ENCODE measurements at regions not wholly inside any gene's neighbourhood (a gene's known extent, or its start where the extent isn't known, plus 50 kb on each side); places are given as distances from the start of the nearest gene placed in this dataset.

DNA sequence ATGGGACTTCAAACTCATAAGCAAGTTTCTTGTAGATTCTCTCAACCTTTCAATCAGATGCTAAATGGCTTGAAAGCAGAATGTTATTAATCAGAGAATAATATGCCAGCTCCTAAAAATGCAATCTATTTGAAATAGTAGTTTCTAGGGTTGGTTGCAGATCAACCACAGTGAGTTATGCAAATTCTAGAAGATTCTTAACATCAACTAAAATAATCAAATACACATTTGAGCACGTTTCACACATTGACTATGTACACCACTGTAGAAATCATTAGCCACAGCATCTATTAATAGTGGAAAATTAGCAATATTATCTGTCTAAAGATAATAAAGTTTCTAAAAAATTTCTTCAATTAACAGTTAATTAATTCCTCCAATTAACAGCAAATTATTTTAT is 141.9 kb upstream of the GJE1 start:
- FAIRE-seq (no peak), ATAC-seq (no peak), DNase-seq (ENCODE audit: extremely low read depth in 1 of 4, low spot score in 3 of 4) (no peak)
- intact Hi-C loops (cut with micrococcal nuclease) (no loop called here), in situ Hi-C loops (cut with MboI) (no loop called here)
- no peaks in the 10 kb centered on the region; the same call in 1 of the 2 replicates for H3K9me3 ChIP-seq (replicated peaks; ENCODE audit: control insufficient read depth, insufficient read depth, low read depth, low read length)
- H3K4me2 ChIP-seq (ENCODE audit: insufficient read depth, low read length): no peak overlapping the region
- no peaks in the 10 kb centered on the region for H3K36me3 ChIP-seq (ENCODE audit: control insufficient read depth, insufficient read depth, low read length)
- peaks cover 4% of the 10 kb centered on the region; the same call in 1 of the 3 replicates for H3K79me2 ChIP-seq (ENCODE audit: control insufficient read depth, insufficient read depth, low read length)
- BruUV-seq (replicated peaks): no TSS peak
- H4K20me1 ChIP-seq (replicated peaks; ENCODE audit: control insufficient read depth, insufficient read depth, low read length): no peaks in the 10 kb centered on the region
- H3K4me3 ChIP-seq: no peak overlapping the region
- H3K9ac ChIP-seq (ENCODE audit: insufficient read depth in 1 of 2, low read depth in 2 of 2, low read length in 2 of 2): no peak overlapping the region
- no peaks in the 10 kb centered on the region for H3K4me1 ChIP-seq (replicated peaks in 1 of 2; ENCODE audit: control insufficient read depth in 2 of 2, insufficient read depth in 2 of 2, low read length in 2 of 2)
- no peak overlapping the region for H2AFZ ChIP-seq (ENCODE audit: low read depth, low read length)
- H3K9me1 ChIP-seq (ENCODE audit: control insufficient read depth, insufficient read depth, low read length): no peaks in the 10 kb centered on the region
- CTCF ChIA-PET (ENCODE audit: low intra/inter-chr PET ratio): no interaction called here
- no peaks in the 10 kb centered on the region for H3K27me3 ChIP-seq (ENCODE audit: control insufficient read depth in 2 of 2, insufficient read depth in 2 of 2, low read length in 2 of 2)
- no peak overlapping the region for H3K27ac ChIP-seq (ENCODE audit: extremely low read depth, low read depth, low read length)
- POLR2A ChIA-PET: no interaction called here
- TF ChIP-seq TEAD4 (IDR thresholded peaks at IDR 0.05; ENCODE audit: low read length) (no peak), TEAD4 (CRISPR knock-in tag; IDR thresholded peaks at IDR 0.05; ENCODE audit: borderline replicate concordance) (no peak)
- 4% methylated on average over 1 of the region's 1 CpG for WGBS (ENCODE audit: insufficient coverage, low coverage, missing lambda C conversion rate)

DNA sequence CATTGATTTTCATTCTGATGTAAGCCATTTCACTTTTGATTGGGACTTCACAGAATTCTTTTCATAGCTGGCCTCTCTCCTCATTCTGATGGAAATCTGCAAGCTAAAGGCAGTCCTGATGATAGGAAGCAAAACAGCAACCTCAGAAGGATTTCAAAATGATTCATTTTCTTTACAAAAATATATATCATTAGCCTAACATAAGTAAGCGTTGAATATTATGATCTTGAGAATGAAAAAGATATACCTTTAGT is 143.1 kb upstream of the GJE1 start:
- WGBS (ENCODE audit: insufficient coverage, low coverage, missing lambda C conversion rate): 19% methylated on average over 1 of the region's 1 CpG
- intact Hi-C loops (cut with micrococcal nuclease): loop anchor here (1.0 to 5.0 kb wide), 5 partner anchors 55 to 218 kb away; no protein-coding TSS in a partner anchor
- FAIRE-seq: no peak
- TF ChIP-seq CC2D1A (IDR thresholded peaks at IDR 0.05) (no peak), NR1H2 (CRISPR knock-in tag; IDR thresholded peaks at IDR 0.05) (no peak), ZFPM2 (CRISPR knock-in tag; IDR thresholded peaks at IDR 0.05) (no peak), RBBP5 (IDR thresholded peaks at IDR 0.05; ENCODE audit: borderline replicate concordance, insufficient read depth, low read length, poor library complexity, severe bottlenecking) (no peak), SAFB2 (IDR thresholded peaks at IDR 0.05; ENCODE audit: borderline replicate concordance, low read depth, low read length, severe bottlenecking) (no peak), ZNF766 (CRISPR knock-in tag; conservative IDR thresholded peaks at IDR 0.05) (no peak), LCOR (CRISPR knock-in tag; IDR thresholded peaks at IDR 0.05) (no peak), STAT5A (IDR thresholded peaks at IDR 0.05; ENCODE audit: borderline replicate concordance, low read length) (no peak), ATF7 (IDR thresholded peaks at IDR 0.05) (no peak)
- TF ChIP-seq, protein P1, sequence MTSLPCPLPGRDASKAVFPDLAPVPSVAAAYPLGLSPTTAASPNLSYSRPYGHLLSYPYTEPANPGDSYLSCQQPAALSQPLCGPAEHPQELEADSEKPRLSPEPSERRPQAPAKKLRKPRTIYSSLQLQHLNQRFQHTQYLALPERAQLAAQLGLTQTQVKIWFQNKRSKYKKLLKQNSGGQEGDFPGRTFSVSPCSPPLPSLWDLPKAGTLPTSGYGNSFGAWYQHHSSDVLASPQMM (CRISPR knock-in tag; IDR thresholded peaks at IDR 0.05): no peak
- TF ChIP-seq, protein P2, sequence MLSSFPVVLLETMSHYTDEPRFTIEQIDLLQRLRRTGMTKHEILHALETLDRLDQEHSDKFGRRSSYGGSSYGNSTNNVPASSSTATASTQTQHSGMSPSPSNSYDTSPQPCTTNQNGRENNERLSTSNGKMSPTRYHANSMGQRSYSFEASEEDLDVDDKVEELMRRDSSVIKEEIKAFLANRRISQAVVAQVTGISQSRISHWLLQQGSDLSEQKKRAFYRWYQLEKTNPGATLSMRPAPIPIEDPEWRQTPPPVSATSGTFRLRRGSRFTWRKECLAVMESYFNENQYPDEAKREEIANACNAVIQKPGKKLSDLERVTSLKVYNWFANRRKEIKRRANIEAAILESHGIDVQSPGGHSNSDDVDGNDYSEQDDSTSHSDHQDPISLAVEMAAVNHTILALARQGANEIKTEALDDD (IDR thresholded peaks at IDR 0.05): no peak

More for the DNA sequence above, 143.1 kb upstream of the GJE1 start:
- no peaks in the 10 kb centered on the region for H3K9me1 ChIP-seq (ENCODE audit: control insufficient read depth, insufficient read depth, low read length)
- H3K27ac ChIP-seq (ENCODE audit: extremely low read depth, low read depth, low read length): no peak overlapping the region
- DNase-seq (ENCODE audit: extremely low read depth in 1 of 4, low spot score in 3 of 4) (no peak), ATAC-seq (no peak)
- H3K4me3 ChIP-seq: no peak overlapping the region
- BruUV-seq (replicated peaks): no TSS peak
- H3K79me2 ChIP-seq (ENCODE audit: control insufficient read depth, insufficient read depth, low read length): no peaks in the 10 kb centered on the region
- ChIA-PET CTCF (ENCODE audit: low intra/inter-chr PET ratio) (interaction anchor here (1.0 to 1.4 kb wide), 2 partner anchors 56 to 123 kb away, joined by 3 to 9 read pairs; no protein-coding TSS in a partner anchor), POLR2A (interaction anchor here (1.0 to 1.1 kb wide), 2 partner anchors 13 kb away, joined by 3 to 6 read pairs; no protein-coding TSS in a partner anchor)
- no peaks in the 10 kb centered on the region for H4K20me1 ChIP-seq (replicated peaks; ENCODE audit: control insufficient read depth, insufficient read depth, low read length)
- H3K4me2 ChIP-seq (ENCODE audit: insufficient read depth, low read length): no peak overlapping the region
- no peaks in the 10 kb centered on the region for H3K36me3 ChIP-seq (ENCODE audit: control insufficient read depth, insufficient read depth, low read length)
- H3K27me3 ChIP-seq (ENCODE audit: control insufficient read depth in 2 of 2, insufficient read depth in 2 of 2, low read length in 2 of 2): no peaks in the 10 kb centered on the region
- H3K4me1 ChIP-seq (replicated peaks in 1 of 2; ENCODE audit: control insufficient read depth in 2 of 2, insufficient read depth in 2 of 2, low read length in 2 of 2): no peaks in the 10 kb centered on the region
- H3K9ac ChIP-seq (ENCODE audit: insufficient read depth in 1 of 2, low read depth in 2 of 2, low read length in 2 of 2): no peak overlapping the region
- no peak overlapping the region for H2AFZ ChIP-seq (ENCODE audit: low read depth, low read length)
- in situ Hi-C loops (cut with MboI): no loop called here
- H3K9me3 ChIP-seq (replicated peaks; ENCODE audit: control insufficient read depth, insufficient read depth, low read depth, low read length): no peaks in the 10 kb centered on the region; the same call in 1 of the 2 replicates

Data from K562 (cell line).